ENCODE measurements at regions not wholly inside any gene's neighbourhood (a gene's known extent, or its start where the extent isn't known, plus 50 kb on each side); places are given as distances from the start of the nearest gene placed in this dataset.
"Not testable (repeated sequence)": the region's sequence is repeated elsewhere in the genome, so short reads cannot be mapped to it uniquely, and the experiment has no call there.

GRCh38 chr12:92987362-92987761 lies 58.3 kb upstream of the EEA1 start:
- DNase-seq (ENCODE audit: low spot score): no peak

GRCh38 chr12:92987846-92988621 lies 58.9 kb upstream of the EEA1 start:
- no peak for DNase-seq (ENCODE audit: low spot score)

- no peak for DNase-seq (ENCODE audit: low spot score)
Measured at GRCh38 chr12:92988622-92989130, 59.6 kb upstream of the EEA1 start.

DNA sequence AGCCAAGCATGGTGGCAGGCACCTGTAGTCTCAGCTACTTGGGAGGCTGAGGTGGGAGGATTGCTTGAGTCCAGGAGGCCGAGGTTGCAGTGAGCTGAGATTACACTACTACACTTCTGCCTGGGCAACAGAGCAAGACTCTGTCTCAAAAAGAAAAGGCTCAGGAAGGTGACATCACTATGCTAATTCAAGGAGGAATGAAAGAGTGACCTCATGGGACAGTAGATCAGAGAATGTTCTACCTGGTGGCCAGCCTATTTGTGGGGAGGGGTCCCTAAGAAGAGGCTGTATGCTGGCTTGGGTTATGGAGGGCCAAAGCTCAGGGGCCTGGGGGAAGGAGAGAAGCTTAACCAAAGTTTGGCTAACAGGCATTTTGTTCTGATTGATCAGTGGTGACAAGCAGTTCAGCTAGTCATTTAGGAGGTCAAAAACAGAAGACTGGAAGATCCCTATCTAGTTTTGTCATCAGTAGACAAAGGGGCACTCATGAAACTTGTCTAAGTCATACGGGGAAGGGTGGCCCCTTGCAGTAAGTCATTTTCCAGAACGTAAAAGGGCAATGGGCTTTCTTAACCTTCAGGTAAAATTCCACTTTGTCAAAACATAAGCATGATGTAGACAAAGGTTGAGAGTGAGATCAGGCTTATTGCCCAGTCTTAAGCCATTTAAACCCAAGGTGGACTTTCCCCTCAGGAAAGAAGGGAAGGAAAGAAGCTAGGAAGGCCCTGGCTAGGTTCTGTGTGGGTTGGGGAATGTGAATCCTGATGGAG lies 60.8 kb upstream of the EEA1 start:
- no peak for DNase-seq (ENCODE audit: low spot score)

DNA sequence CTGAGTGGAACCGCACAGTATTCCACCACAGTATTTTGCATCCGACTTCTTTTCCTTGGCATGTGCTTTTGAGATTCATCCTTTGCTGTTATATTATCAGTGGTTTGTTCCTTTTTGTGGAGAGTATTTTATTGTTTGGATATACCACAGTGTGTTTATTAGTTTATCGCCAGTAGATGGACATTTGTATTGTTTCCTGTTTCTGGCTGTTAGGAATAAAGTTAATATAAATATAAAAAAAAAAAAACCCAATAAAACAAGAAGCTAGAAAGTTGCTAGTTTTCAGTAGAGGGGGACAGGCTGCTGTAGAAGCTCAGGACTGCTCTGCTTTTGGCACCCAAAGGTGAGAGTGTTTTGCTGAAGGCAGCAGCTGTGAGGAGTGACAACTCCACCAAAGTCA lies 62.0 kb upstream of the EEA1 start:
- no peak for DNase-seq (ENCODE audit: low spot score)

DNA sequence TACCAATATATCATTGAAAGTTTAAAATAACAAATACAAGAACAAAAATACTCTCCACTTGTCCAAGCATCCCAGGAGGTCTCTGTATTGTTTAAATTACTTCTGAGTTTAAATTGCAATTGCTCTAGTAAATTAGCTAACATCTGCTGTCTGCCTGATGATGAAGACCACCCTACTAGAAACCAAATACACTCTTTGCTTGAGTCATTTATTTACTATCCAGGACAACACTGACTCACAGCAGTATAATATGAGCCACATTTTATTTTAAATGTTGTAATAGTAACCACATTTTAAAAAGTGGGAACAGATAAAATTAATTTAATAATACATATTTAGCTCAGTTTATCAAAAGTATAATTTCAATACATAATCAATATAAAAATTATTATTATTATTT lies 62.9 kb upstream of the EEA1 start:
- DNase-seq (ENCODE audit: low spot score): no peak

- DNase-seq (ENCODE audit: low spot score): no peak
Measured at GRCh38 chr12:92993259-92993658, 64.2 kb upstream of the EEA1 start.

GRCh38 chr12:92995258-92995903 lies 66.3 kb upstream of the EEA1 start:
- DNase-seq (ENCODE audit: low spot score): no peak

DNA sequence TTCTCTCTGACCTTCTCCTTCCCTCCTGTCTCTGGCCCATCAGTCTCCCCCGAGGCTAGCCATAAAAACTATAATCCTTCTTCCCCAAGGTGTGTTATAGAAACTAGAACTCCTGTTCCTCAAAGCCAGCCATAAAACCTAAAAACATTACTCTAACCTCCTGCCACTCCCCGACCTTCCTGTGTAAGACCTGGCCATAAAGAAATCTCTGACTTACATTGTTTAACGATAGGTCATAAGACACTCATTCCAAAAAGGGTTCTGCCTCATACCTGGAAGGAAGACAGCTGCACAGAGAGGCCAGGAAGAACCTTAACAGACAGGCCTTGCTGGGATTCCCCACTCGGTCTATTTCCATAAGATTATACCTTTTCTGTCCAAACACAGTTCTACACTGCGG lies 70.9 kb upstream of the EEA1 start:
- no peak for DNase-seq (ENCODE audit: low spot score)

DNA sequence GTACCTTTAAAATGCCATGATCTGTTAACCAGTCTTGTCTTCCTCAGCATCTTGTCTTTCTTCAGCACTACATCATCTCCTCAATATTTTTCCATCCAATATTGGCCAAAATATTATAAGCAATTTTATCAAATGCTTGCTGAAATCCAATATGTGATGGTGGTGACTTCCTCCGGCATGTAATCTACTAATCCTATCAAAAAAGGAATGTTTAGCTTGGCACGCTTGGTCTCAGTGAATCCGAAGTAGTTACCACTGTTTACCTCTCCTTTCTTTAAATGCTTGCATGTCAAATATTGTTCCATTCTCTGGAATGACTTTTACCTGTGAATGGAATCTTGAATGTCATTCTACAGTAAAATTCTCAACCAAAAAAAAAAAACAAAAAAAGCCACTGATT lies 72.3 kb upstream of the EEA1 start:
- DNase-seq (ENCODE audit: low spot score): no peak

DNA sequence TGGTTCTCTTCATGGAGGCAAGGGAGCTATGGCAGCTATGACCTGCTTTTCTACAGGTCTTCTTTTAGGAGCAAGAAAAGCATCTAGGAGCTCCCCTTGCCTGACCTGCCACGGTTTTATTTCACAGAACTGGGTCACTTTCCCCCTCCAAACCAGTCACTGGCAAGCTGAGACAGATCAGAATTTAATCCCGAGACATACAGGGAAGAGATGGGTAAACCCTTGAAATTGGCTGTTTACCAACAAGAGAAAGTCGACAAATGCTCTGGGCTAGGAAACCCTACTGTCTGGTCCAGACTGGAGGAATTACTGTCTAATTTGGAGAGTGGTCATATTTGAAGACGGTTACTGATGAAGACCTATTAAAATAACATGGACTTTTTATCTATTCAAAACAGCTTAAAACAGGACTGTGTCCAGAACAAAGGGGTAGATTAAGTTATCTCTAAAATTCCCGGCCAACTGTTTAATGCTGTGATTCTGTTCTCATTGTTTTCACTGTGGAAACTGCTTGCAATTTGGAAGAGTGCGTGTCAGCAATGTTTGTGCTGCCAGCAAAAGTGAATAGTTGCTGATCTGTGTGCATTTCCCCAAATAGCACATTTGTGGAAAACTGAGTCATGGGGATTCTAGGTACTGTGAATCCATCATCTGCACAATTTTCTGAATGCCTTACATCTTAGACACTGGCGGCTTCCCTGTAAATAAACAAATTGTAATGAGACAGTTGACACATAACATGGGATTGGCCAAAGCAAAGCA lies 73.4 kb upstream of the EEA1 start:
- DNase-seq (ENCODE audit: low spot score): no peak

DNA sequence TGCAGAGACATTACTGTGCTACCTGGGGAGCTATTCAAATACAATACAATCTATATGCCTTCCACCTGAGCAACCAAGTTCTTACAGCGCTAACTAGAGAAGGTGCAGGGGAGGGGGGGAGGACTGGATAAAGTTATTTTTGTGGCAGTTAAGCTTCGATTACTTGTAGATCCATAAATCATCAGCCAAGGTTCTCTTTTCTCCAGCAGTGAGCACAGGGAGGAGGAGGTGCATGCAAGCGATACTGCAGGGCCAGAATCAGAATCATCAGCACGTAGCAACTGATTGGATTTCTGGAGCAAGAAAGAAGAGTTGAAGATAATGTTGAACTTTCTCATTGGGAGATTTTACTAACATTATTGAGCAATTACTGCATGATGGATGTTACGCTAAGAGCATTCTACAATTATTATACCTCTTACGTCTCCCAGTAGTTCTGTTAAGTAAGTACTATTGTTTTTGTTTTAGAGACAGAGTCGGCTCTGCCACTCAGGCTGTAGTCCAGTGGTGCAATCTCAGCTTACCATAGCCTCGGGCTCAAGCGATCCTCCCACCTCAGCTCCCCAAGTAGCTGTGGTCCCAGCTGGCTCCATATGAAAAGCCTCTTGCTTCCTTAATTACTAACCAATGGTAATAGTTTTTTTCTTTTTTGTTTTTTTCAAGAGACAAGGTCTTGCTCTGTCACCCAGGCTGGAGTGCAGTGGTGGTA lies 74.6 kb upstream of the EEA1 start:
- DNase-seq (ENCODE audit: low spot score): no peak

GRCh38 chr12:93005928-93006392 lies 76.9 kb upstream of the EEA1 start:
- no peak for DNase-seq (ENCODE audit: low spot score)

DNA sequence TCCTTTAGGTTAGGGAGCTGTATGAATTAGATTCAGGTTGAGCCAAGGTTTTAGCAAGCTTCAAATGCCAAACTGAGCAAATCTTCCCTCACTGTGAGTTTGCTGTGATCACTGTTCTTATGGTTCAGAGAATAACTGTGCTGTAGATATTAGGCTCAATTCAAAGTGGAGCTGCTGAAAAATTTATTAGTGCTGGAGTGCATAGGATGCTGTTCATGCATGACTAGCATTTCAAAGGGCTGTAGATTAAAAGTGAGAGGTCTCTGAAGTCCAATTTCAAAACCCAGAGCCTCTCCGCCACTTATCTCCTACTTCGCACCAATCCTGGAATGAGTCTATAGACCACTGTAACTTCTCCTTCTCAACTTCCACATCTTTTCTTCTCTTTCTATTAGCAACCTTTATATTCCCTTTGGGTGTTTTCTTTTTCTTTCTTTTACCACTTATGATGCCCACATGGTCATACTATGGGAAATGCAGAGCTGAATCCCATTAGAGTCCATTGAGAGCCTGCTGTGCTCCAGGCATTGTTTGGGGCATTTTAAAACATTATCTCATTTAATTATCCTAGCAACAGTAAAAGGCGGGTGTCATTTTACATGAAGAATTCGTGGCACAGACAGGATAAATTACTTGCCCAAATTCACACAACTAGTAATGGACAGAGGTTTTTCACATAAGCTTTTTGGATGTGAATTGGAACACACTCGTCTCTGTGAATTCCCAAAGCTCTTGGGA lies 77.5 kb upstream of the EEA1 start:
- no peak for DNase-seq (ENCODE audit: low spot score)

- DNase-seq (ENCODE audit: low spot score): no peak
Measured at GRCh38 chr12:93007544-93007943, 78.4 kb upstream of the EEA1 start.

DNA sequence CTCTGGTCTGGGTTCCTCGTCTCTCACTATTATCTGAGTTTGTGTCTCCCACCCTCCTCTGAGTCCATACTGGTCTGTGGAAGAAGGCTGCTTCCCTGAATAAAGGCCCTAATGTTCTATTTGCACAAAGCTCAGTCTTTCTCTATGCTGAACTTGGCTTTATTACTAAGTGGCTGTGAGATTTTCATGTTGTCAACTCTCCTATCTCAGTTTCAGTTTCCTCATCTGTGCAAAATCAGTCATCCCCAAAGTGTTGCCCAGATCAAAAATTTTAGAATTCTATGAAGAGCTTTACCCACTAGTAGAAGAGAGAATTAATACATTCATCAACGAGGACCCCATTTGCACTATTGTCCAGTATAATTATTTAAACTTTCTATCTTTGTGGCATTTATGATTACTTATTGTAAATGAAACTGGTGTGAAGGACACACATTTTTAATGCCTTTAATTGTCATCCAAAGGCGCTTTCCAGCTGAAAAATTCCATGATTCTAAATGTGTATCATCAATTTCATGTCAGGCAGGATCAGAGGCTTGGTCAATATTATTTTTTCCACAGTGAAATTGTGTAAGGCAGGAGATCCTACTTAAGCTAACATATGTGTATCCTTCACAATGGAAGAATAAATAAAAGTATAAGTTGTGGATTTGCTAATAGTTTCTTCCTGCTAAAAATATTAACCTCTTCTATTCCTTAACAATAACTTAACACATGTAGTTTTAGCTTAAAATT lies 79.1 kb upstream of the EEA1 start:
- DNase-seq (ENCODE audit: low spot score): no peak

DNA sequence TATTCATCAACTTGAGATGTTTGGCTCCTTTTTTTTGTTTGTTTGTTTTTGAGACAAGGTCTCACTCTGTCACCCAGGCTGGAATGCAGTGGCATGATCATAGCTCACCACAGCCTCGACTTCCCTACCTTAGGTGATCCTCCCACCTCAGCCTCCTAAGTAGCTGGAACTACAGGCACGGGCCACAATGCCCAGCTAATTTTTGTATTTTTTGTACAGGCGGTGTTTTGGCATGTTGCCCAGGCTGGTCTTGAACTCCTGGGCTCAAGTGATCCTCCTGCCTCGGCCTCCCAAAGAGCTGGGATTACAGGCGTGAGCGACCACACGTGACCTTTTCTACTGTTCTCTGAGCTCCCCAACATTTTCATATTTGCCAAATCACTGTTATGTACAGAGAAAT lies 79.8 kb upstream of the EEA1 start:
- DNase-seq (ENCODE audit: low spot score): not testable (repeated sequence)

DNA sequence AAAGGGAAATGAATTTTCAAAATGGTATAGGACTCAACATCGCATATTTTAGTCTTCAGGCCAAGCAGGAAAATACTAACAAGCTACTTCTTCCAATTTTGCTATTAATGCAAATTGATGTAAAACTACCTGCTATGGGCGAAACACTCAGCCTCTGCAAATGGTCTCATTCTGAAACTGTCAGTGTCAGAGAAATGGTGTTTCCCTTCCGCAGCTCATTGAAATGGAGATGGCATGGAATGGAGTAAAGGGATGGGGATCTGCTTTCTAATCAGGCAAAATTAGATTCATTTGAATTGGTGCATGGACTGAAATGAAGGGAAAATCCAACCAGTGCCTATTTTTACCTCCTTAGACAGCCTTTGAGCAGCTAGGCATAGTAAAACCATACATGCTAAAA lies 80.4 kb upstream of the EEA1 start:
- no peak for DNase-seq (ENCODE audit: low spot score)

GRCh38 chr12:93010461-93010860 lies 81.4 kb upstream of the EEA1 start:
- DNase-seq (ENCODE audit: low spot score): no peak

GRCh38 chr12:93011100-93011499 lies 82.0 kb upstream of the EEA1 start:
- DNase-seq (ENCODE audit: low spot score): no peak
